ENCODE measurements at regions not wholly inside any gene's neighbourhood (a gene's known extent, or its start where the extent isn't known, plus 50 kb on each side); places are given as distances from the start of the nearest gene placed in this dataset.

- DNase-seq (ENCODE audit: low spot score) = peak; percentile 55
Observed at GRCh38 chr4:145234091-145234706, 53.8 kb upstream of the OTUD4 start.

- no peak for DNase-seq (ENCODE audit: low spot score)
Observed at GRCh38 chr4:145231906-145232700, 51.7 kb upstream of the OTUD4 start.

- DNase-seq (ENCODE audit: low spot score) = no peak
Observed at GRCh38 chr4:145230726-145231125, 50.3 kb upstream of the OTUD4 start.
